Breast epithelium (tissue), 4 donors: ENCODE measurements at regions not wholly inside any gene's neighbourhood (a gene's known extent, or its start where the extent isn't known, plus 50 kb on each side); places are given as distances from the start of the nearest gene placed in this dataset.

ENCODE experiments used
- DNase-seq, 2 donors: peaks; one replicate each; pipeline ENCODE4 v3.0.0-alpha.2; 2019; ENCODE audit warnings: low spot score in 2 of 2
- H3K27ac ChIP-seq, 2 donors: fragments of 200-600 bp; sonication (generic) in 1 of 2; one replicate each; pipeline ENCODE4 v1.5.1; 2016 to 2019; ENCODE audit warnings: mild to moderate bottlenecking in 1 of 2
- H3K27me3 ChIP-seq, 2 donors: fragments of 200-600 bp; sonication (generic) in 1 of 2; one replicate each; pipeline versions ENCODE4 v1.5.1 to v1.6.0; 2017 to 2019; ENCODE audit warnings: control low read depth in 1 of 2, mild to moderate bottlenecking in 1 of 2
- H3K36me3 ChIP-seq: fragments of 200-600 bp; one replicate; pipeline ENCODE4 v1.5.1; 2019
- H3K4me1 ChIP-seq, 2 donors: fragments of 200-600 bp; sonication (generic); one replicate each; pipeline ENCODE4 v1.5.1; 2016 to 2019; ENCODE audit warnings: control low read depth in 1 of 2
- H3K4me3 ChIP-seq, 3 donors: fragments of 200-600 bp; sonication (generic); 1 replicate in 2 of 3; 2 replicates in 1 of 3; pipeline ENCODE4 v1.5.1; 2016 to 2019; ENCODE audit warnings: mild to moderate bottlenecking in 3 of 3, moderate library complexity in 2 of 3
- H3K9me3 ChIP-seq, 2 donors: fragments of 200-600 bp; sonication (generic) in 1 of 2; one replicate each; pipeline ENCODE4 v1.5.1; 2016 to 2019; ENCODE audit warnings: control low read depth in 1 of 2
- POLR2A ChIP-seq: fragments of 450-650 bp; IDR thresholded peaks from one replicate; pipeline ENCODE4 v1.6.1; 2016; ENCODE audit warnings: antibody characterized with exemption, mild to moderate bottlenecking, moderate library complexity
- POLR2AphosphoS5 ChIP-seq, 3 donors: sonication (generic); formaldehyde crosslinking; IDR thresholded peaks; one replicate each; pipeline ENCODE4 v1.6.1; 2017; ENCODE audit warnings: antibody characterized with exemption in 3 of 3
- intact Hi-C: fragments of 100-400 bp; cut with DNase I; formaldehyde crosslinking; loops from one replicate; pipeline ENCODE4 v1.15.1; 2023; ENCODE audit warnings: low total_unique reads
- TF ChIP-seq, protein P1 (sequence below), 3 donors: fragments of 450-650 bp; IDR thresholded peaks; one replicate each; pipeline ENCODE4 v1.5.1; 2016 to 2017; ENCODE audit warnings: antibody characterized with exemption in 3 of 3, mild to moderate bottlenecking in 3 of 3, moderate library complexity in 3 of 3

DNA sequence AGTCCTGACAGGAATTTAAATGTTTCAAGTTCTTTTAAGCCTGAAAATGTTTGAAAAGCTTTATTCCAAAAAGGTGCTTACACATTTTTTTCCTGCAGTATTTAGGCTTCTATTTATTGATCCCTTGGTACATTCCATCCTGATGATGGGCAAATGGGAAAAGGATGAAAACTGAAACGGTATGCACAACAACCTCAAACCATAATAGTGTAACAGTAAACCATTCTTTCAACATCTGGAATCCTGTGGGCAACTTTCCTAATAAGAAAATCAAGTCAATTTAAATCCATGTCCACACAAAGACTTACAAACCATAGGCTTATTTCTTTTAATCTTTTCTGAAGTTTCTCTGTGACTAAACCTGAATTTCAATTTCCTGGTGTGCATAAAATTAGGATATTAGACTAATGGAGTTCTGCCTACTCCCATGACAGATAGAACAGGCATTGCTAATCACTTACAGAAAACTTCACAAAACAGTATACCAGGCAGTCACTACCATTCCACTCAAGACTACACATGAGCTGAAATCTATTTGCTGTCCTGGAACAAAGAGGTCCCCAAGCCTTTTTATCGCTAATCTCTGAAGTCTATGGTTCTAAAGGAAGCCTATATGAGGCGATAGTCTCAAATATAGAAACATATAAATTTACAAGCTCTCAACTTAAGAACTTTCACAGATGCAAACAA is 103.3 kb downstream of the DLEU7 start:
- TF ChIP-seq, protein P1, sequence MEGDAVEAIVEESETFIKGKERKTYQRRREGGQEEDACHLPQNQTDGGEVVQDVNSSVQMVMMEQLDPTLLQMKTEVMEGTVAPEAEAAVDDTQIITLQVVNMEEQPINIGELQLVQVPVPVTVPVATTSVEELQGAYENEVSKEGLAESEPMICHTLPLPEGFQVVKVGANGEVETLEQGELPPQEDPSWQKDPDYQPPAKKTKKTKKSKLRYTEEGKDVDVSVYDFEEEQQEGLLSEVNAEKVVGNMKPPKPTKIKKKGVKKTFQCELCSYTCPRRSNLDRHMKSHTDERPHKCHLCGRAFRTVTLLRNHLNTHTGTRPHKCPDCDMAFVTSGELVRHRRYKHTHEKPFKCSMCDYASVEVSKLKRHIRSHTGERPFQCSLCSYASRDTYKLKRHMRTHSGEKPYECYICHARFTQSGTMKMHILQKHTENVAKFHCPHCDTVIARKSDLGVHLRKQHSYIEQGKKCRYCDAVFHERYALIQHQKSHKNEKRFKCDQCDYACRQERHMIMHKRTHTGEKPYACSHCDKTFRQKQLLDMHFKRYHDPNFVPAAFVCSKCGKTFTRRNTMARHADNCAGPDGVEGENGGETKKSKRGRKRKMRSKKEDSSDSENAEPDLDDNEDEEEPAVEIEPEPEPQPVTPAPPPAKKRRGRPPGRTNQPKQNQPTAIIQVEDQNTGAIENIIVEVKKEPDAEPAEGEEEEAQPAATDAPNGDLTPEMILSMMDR (IDR thresholded peaks at IDR 0.05): no peak
- TF ChIP-seq POLR2A (no peak), POLR2AphosphoS5 (IDR thresholded peaks at IDR 0.05) (no peak)
- no peak overlapping the region for H3K4me3 ChIP-seq
- intact Hi-C loops: no loop called here
- H3K27ac ChIP-seq: no peak overlapping the region
- H3K9me3 ChIP-seq: peaks cover 0 to 6% of the 10 kb centered on the region in 2 donors
- no peaks in the 10 kb centered on the region for H3K36me3 ChIP-seq
- no peaks in the 10 kb centered on the region for H3K4me1 ChIP-seq
- H3K27me3 ChIP-seq: no peaks in the 10 kb centered on the region
- no peak for DNase-seq

DNA sequence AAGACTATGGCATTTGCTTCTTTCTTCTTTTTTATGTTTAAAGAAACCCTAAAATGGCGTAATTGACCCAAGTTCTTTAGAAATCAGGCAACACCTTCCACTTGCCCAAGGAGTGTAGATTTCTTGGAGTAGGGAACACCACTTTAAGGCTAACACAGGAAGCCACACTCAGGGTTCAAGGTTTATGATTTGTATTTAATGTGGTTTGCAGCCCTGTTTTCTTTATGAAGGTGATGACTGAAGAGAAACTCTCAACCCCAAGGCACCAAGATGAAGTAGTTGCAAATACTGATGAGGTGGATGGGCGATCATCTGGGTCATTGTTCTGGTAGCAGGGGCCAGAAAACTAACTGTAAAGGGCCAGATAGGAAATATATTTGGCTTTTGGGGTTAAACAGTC is 101.1 kb downstream of the DLEU7 start:
- intact Hi-C loops: no loop called here
- TF ChIP-seq POLR2AphosphoS5 (IDR thresholded peaks at IDR 0.05): no peak
- TF ChIP-seq, protein P1 (IDR thresholded peaks at IDR 0.05): no peak
- no peak for TF ChIP-seq POLR2A
- H3K4me1 ChIP-seq: no peaks in the 10 kb centered on the region
- H3K4me3 ChIP-seq: no peak overlapping the region
- H3K9me3 ChIP-seq: peaks cover 0 to 6% of the 10 kb centered on the region in 2 donors
- H3K27me3 ChIP-seq: no peaks in the 10 kb centered on the region
- no peak overlapping the region for H3K27ac ChIP-seq
- no peak for DNase-seq
- H3K36me3 ChIP-seq: no peaks in the 10 kb centered on the region

DNA sequence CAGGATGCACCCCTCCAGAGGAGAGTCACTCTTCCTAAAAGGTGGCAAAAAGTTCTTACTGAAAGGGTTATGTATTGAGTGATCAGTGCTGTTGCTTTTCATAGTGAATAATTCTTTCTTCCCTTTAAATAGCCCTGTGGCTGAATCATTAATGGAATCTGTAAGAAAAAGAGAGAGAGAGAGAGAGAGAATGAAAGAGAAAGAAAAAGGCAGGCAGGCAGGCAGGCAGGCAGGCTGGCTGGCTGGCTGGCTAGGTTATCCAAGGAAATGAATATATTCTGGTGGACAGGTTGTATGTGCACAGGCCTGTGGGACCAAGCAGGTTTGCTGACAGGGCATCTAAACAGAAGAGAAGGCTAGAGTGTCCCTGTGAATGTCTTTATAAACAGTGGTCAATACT is 100.5 kb downstream of the DLEU7 start:
- Histone ChIP-seq H3K36me3 (no peaks in the 10 kb centered on the region), H3K27ac (no peak overlapping the region)
- no peak for DNase-seq

DNA sequence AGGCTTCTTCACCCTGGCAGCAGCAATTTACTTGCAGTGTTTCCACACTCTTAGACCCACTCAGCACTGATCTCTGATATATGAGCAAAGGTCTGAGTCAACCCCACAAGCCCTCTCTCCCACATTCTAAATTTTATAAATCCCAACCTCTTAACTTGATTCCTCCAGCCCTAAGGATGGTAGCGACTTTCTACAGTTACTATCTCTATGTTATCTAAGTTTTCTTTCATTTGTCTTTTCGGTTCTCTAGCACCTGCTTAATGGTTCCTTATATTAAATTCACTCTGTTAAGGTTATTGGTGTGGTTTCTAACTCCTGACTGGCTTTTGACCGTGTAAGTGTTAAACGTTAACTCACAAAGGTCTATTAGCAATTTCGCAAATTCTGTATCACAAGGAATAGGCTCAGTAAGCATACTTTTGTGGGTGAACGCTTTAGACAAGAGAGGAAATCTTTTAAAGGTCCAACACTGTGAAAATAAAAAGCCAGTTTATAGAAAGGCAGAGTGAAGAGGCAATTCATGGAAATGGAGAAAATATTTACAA is 99.3 kb downstream of the DLEU7 start:
- intact Hi-C loops: no loop called here
- Histone ChIP-seq H3K4me3 (no peak overlapping the region), H3K36me3 (no peaks in the 10 kb centered on the region), H3K27ac (no peak overlapping the region), H3K4me1 (no peaks in the 10 kb centered on the region), H3K9me3 (peaks cover 0 to 6% of the 10 kb centered on the region in 2 donors), H3K27me3 (no peaks in the 10 kb centered on the region)
- TF ChIP-seq, protein P1 (IDR thresholded peaks at IDR 0.05): no peak
- TF ChIP-seq POLR2A (no peak), POLR2AphosphoS5 (IDR thresholded peaks at IDR 0.05) (no peak)
- no peak for DNase-seq

More for the DNA sequence above, 100.5 kb downstream of the DLEU7 start:
- peaks cover 0 to 6% of the 10 kb centered on the region in 2 donors for H3K9me3 ChIP-seq
- H3K4me1 ChIP-seq: no peaks in the 10 kb centered on the region
- H3K27me3 ChIP-seq: no peaks in the 10 kb centered on the region
- TF ChIP-seq POLR2A: no peak
- no peak for TF ChIP-seq POLR2AphosphoS5 (IDR thresholded peaks at IDR 0.05)
- TF ChIP-seq, protein P1 (IDR thresholded peaks at IDR 0.05): no peak
- no peak overlapping the region for H3K4me3 ChIP-seq
- intact Hi-C loops: no loop called here

DNA sequence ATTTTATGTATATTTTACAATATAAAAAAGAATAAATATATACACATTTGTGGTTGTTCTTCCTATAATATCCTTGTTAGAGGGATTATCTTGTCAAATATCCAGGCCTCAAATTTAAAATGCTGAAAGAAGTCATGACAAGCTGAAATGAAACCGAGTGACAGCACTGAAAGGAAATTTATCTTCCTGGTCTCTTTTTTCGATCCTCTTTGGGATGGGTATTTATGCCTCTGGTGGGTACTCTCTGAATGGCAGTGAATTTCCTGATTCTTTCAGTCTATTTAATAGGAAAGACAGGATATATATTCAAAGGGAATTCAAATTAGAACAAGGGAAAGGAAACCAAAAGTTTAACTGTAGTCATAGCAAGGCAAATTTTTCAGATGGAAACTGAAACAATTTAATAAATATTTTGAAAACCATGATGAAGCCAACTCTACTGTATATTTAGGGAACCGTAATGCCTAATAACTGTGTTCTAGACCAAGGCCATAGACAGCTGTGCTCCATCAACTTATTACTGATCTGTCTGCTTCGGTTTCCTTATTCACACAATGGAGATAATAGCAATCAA is 97.9 kb downstream of the DLEU7 start:
- H3K4me1 ChIP-seq: no peaks in the 10 kb centered on the region
- no peak overlapping the region for H3K4me3 ChIP-seq
- H3K9me3 ChIP-seq: peaks cover 0 to 6% of the 10 kb centered on the region in 2 donors
- H3K36me3 ChIP-seq: no peaks in the 10 kb centered on the region
- DNase-seq: no peak
- intact Hi-C loops: loop anchor here (5.0 kb wide), 1 partner anchor 1068 kb away; no protein-coding TSS in a partner anchor
- H3K27ac ChIP-seq: no peak overlapping the region
- no peaks in the 10 kb centered on the region for H3K27me3 ChIP-seq
- TF ChIP-seq, protein P1 (IDR thresholded peaks at IDR 0.05): no peak
- TF ChIP-seq POLR2AphosphoS5 (IDR thresholded peaks at IDR 0.05): no peak
